LNCaP clone FGC (cell line): ENCODE measurements at regions not wholly inside any gene's neighbourhood (a gene's known extent, or its start where the extent isn't known, plus 50 kb on each side); places are given as distances from the start of the nearest gene placed in this dataset.

ENCODE experiments used
- DNase-seq: peaks from one replicate; pipeline ENCODE4 v3.0.0-alpha.2; 2011; ENCODE audit warnings: low read depth
- H3K4me3 ChIP-seq: 2 replicates; pipeline ENCODE4 v1.5.1; 2011; ENCODE audit warnings: mild to moderate bottlenecking, low read depth, low read length, control low read depth
- CTCF ChIP-seq: IDR thresholded peaks from 2 replicates; pipeline ENCODE4 v1.5.1; 2012; ENCODE audit warnings: mild to moderate bottlenecking; ENCODE audit not compliant: control insufficient read depth, insufficient read depth; ENCODE audit errors: extremely low read depth

GRCh38 chr10:9060314-9060713 is 1005.8 kb downstream of the GATA3 start:
- no peak for TF ChIP-seq CTCF
- no peak overlapping the region for H3K4me3 ChIP-seq
- DNase-seq = no peak

GRCh38 chr10:9061871-9062270 is 1007.4 kb downstream of the GATA3 start:
- no peak for TF ChIP-seq CTCF
- no peak for DNase-seq
- H3K4me3 ChIP-seq = no peak overlapping the region

- TF ChIP-seq CTCF = no peak
- no peak overlapping the region for H3K4me3 ChIP-seq
- no peak for DNase-seq
Observed at GRCh38 chr10:9066152-9066551, 1011.7 kb downstream of the GATA3 start.

- DNase-seq = no peak
- TF ChIP-seq CTCF = no peak
Observed at GRCh38 chr10:9068003-9068402, 1013.5 kb downstream of the GATA3 start.

GRCh38 chr10:9069136-9069535 is 1014.6 kb downstream of the GATA3 start:
- no peak for TF ChIP-seq CTCF
- no peak for DNase-seq

More at GRCh38 chr10:9068003-9068402, 1013.5 kb downstream of the GATA3 start:
- H3K4me3 ChIP-seq = no peak overlapping the region

GRCh38 chr10:9075420-9075819 is 1020.9 kb downstream of the GATA3 start:
- H3K4me3 ChIP-seq = no peak overlapping the region
- no peak for TF ChIP-seq CTCF
- no peak for DNase-seq

More at GRCh38 chr10:9069136-9069535, 1014.6 kb downstream of the GATA3 start:
- H3K4me3 ChIP-seq = no peak overlapping the region

- H3K4me3 ChIP-seq = no peak overlapping the region
- DNase-seq = no peak
- no peak for TF ChIP-seq CTCF
Observed at GRCh38 chr10:9076066-9076465, 1021.6 kb downstream of the GATA3 start.
